Prostate gland (tissue), 2 donors: ENCODE measurements at regions not wholly inside any gene's neighbourhood (a gene's known extent, or its start where the extent isn't known, plus 50 kb on each side); places are given as distances from the start of the nearest gene placed in this dataset.

Experiments
- DNase-seq: peaks from one replicate; pipeline ENCODE4 v3.0.0-alpha.2; 2019; ENCODE audit warnings: low spot score
- H3K27ac ChIP-seq, 2 donors: fragments of 200-600 bp; sonication (generic); 2 replicates each; pipeline ENCODE4 v1.5.1; 2017 to 2019
- H3K27me3 ChIP-seq: fragments of 200-600 bp; sonication (generic); replicated peaks from 2 replicates; pipeline ENCODE4 v1.5.1; 2019; ENCODE audit not compliant: insufficient read depth
- H3K36me3 ChIP-seq, 2 donors: fragments of 200-600 bp; sonication (generic); 1 replicate in 1 of 2; 2 replicates in 1 of 2; pipeline versions ENCODE4 v1.5.1 to v1.8.1; 2017 to 2019
- H3K4me1 ChIP-seq: fragments of 200-600 bp; sonication (generic); replicated peaks from 2 replicates; pipeline ENCODE4 v1.5.1; 2019
- H3K4me3 ChIP-seq, 2 donors: fragments of 200-600 bp; sonication (generic); 2 replicates each; pipeline ENCODE4 v1.5.1; 2017 to 2019
- H3K9me3 ChIP-seq: fragments of 200-600 bp; sonication (generic); 2 replicates; pipeline ENCODE4 v1.5.1; 2017
- CTCF ChIP-seq, 4 experiments: fragments of 200-600 bp in 2 of 4; fragments of 450-650 bp in 2 of 4; sonication (generic) in 2 of 4; IDR thresholded peaks; 1 replicate in 3 of 4; 2 replicates in 1 of 4; pipeline ENCODE4 v1.5.1; 2016 to 2019; ENCODE audit warnings: antibody characterized with exemption in 4 of 4, mild to moderate bottlenecking in 2 of 4, moderate library complexity in 2 of 4
- POLR2A ChIP-seq: fragments of 450-650 bp; IDR thresholded peaks from one replicate; pipeline ENCODE4 v1.6.1; 2016; ENCODE audit warnings: antibody characterized with exemption, mild to moderate bottlenecking
- POLR2AphosphoS5 ChIP-seq: sonication (generic); formaldehyde crosslinking; IDR thresholded peaks from one replicate; pipeline ENCODE4 v1.6.1; 2017; ENCODE audit warnings: antibody characterized with exemption
- WGBS: methylation state at CpG from one replicate; pipeline ENCODE4 v1.1.5; 2018; 5-methylcytosine and 5-hydroxymethylcytosine counted together
- intact Hi-C: fragments of 100-400 bp; cut with DNase I; formaldehyde crosslinking; loops from one replicate; pipeline ENCODE4 v1.14.2; 2022

GRCh38 chr12:46908936-46909635 is 83.3 kb upstream of the SLC38A4 start:
- TF ChIP-seq POLR2AphosphoS5 (no peak), CTCF (IDR thresholded peaks at IDR 0.05) (no peak)
- Histone ChIP-seq H3K4me3 (no peak overlapping the region), H3K9me3 (no peaks in the 10 kb centered on the region), H3K36me3 (no peaks in the 10 kb centered on the region), H3K27me3 (no peaks in the 10 kb centered on the region), H3K4me1 (no peaks in the 10 kb centered on the region), H3K27ac (no peak overlapping the region)
- 56% methylated on average over 6 of the region's 6 CpGs for WGBS
- no peak for DNase-seq
- intact Hi-C loops, result no loop called here

GRCh38 chr12:46910830-46911229 is 85.0 kb upstream of the SLC38A4 start:
- TF ChIP-seq CTCF (IDR thresholded peaks at IDR 0.05), result no peak
- no peak for TF ChIP-seq POLR2A
- no peak overlapping the region for H3K27ac ChIP-seq
- H3K9me3 ChIP-seq, result no peaks in the 10 kb centered on the region
- H3K4me1 ChIP-seq, result no peaks in the 10 kb centered on the region
- H3K4me3 ChIP-seq, result no peak overlapping the region
- 93% methylated on average over 1 of the region's 1 CpG for WGBS
- no peaks in the 10 kb centered on the region for H3K27me3 ChIP-seq
- DNase-seq, result no peak
- intact Hi-C loops, result no loop called here
- H3K36me3 ChIP-seq, result no peaks in the 10 kb centered on the region

GRCh38 chr12:46914336-46914735 is 88.5 kb upstream of the SLC38A4 start:
- 87% methylated on average over 5 of the region's 5 CpGs for WGBS
- H3K36me3 ChIP-seq, result no peaks in the 10 kb centered on the region
- H3K4me3 ChIP-seq, result no peak overlapping the region
- no peaks in the 10 kb centered on the region for H3K27me3 ChIP-seq
- H3K27ac ChIP-seq, result no peak overlapping the region
- no peak for TF ChIP-seq POLR2A
- TF ChIP-seq CTCF (IDR thresholded peaks at IDR 0.05), result no peak
- no peak for TF ChIP-seq POLR2AphosphoS5
- intact Hi-C loops, result no loop called here
- DNase-seq, result no peak
- H3K9me3 ChIP-seq, result no peaks in the 10 kb centered on the region
- H3K4me1 ChIP-seq, result no peaks in the 10 kb centered on the region

GRCh38 chr12:46915082-46915481 is 89.3 kb upstream of the SLC38A4 start:
- Histone ChIP-seq H3K27me3 (no peaks in the 10 kb centered on the region), H3K4me1 (no peaks in the 10 kb centered on the region), H3K9me3 (no peaks in the 10 kb centered on the region), H3K4me3 (no peak overlapping the region), H3K27ac (no peak overlapping the region), H3K36me3 (no peaks in the 10 kb centered on the region)
- TF ChIP-seq POLR2AphosphoS5, result no peak
- TF ChIP-seq POLR2A, result no peak
- TF ChIP-seq CTCF (IDR thresholded peaks at IDR 0.05), result no peak
- intact Hi-C loops, result no loop called here
- DNase-seq, result no peak
- 67% methylated on average over 2 of the region's 2 CpGs for WGBS

GRCh38 chr12:46915836-46916235 is 90.0 kb upstream of the SLC38A4 start:
- Histone ChIP-seq H3K27ac (no peak overlapping the region), H3K9me3 (no peaks in the 10 kb centered on the region), H3K27me3 (no peaks in the 10 kb centered on the region), H3K4me3 (no peak overlapping the region), H3K4me1 (no peaks in the 10 kb centered on the region), H3K36me3 (no peaks in the 10 kb centered on the region)
- intact Hi-C loops, result no loop called here
- DNase-seq, result no peak
- 78% methylated on average over 12 of the region's 12 CpGs for WGBS
- TF ChIP-seq CTCF (IDR thresholded peaks at IDR 0.05), result no peak
- no peak for TF ChIP-seq POLR2A
- no peak for TF ChIP-seq POLR2AphosphoS5
